Fibroblast of lung (primary cell): ENCODE measurements at regions not wholly inside any gene's neighbourhood (a gene's known extent, or its start where the extent isn't known, plus 50 kb on each side); places are given as distances from the start of the nearest gene placed in this dataset.

ENCODE experiments used
- EZH2 ChIP-seq: IDR thresholded peaks from 2 replicates; pipeline ENCODE4 v1.5.1; 2012; ENCODE audit warnings: low read length, control low read depth, mild to moderate bottlenecking; ENCODE audit errors: missing control alignments
- TF ChIP-seq, protein P1 (sequence below), 2 donors: IDR thresholded peaks in 1 of 2; conservative IDR thresholded peaks in 1 of 2; 1 replicate in 1 of 2; 2 replicates in 1 of 2; pipeline ENCODE4 v1.5.1; 2011 to 2012; ENCODE audit warnings: low read length in 2 of 2, control low read depth in 1 of 2, inconsistent platforms in 1 of 2, low read depth in 1 of 2, mild to moderate bottlenecking in 1 of 2

GRCh38 chr2:220550995-220551700 lies 923.7 kb downstream of the SLC4A3 start:
- TF ChIP-seq, protein P1, sequence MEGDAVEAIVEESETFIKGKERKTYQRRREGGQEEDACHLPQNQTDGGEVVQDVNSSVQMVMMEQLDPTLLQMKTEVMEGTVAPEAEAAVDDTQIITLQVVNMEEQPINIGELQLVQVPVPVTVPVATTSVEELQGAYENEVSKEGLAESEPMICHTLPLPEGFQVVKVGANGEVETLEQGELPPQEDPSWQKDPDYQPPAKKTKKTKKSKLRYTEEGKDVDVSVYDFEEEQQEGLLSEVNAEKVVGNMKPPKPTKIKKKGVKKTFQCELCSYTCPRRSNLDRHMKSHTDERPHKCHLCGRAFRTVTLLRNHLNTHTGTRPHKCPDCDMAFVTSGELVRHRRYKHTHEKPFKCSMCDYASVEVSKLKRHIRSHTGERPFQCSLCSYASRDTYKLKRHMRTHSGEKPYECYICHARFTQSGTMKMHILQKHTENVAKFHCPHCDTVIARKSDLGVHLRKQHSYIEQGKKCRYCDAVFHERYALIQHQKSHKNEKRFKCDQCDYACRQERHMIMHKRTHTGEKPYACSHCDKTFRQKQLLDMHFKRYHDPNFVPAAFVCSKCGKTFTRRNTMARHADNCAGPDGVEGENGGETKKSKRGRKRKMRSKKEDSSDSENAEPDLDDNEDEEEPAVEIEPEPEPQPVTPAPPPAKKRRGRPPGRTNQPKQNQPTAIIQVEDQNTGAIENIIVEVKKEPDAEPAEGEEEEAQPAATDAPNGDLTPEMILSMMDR (conservative IDR thresholded peaks at IDR 0.05 in 1 of 2, IDR thresholded peaks at IDR 0.05 in 1 of 2; ENCODE audit: low read depth in 1 of 2, low read length in 2 of 2): no peak
- TF ChIP-seq EZH2: no peak
